ENCODE measurements at regions not wholly inside any gene's neighbourhood (a gene's known extent, or its start where the extent isn't known, plus 50 kb on each side); places are given as distances from the start of the nearest gene placed in this dataset.

DNA sequence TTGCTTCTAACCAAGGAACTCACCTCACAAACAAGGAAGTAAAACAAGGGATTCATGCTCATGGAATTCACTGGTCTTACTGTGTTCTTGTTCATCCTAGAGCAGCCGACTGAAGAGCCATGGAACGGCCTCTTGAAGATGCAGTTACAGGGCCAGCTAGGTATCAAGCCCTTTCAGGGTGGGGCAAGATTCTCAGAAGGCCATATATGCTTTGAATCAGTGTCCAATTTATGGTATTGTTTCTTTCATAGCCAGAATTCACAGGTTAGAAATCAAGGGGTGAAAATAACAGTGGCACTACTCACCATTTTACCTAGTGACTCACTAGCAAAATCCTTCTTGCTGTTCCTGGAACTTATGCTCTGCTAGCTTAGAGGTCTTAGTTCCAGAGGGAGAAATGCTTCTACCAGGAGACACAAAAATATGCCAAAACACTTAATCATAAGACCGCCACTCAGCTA, 159.5 kb upstream of the CDH10 start:
- Histone ChIP-seq H3K14ac (ENCODE audit: insufficient read length) (no peak overlapping the region), H3K4me2 (ENCODE audit: insufficient read depth in 1 of 2, low read depth in 2 of 2, low read length in 2 of 2) (no peak overlapping the region), H4K20me1 (replicated peaks in 1 of 2; ENCODE audit: control insufficient read depth in 1 of 2, insufficient read depth in 2 of 2, low read length in 2 of 2) (no peaks in the 10 kb centered on the region), H3K18ac (ENCODE audit: extremely low read depth, low read length) (no peak overlapping the region), H3K56ac (replicated peaks; ENCODE audit: insufficient read length, low read depth, low read length) (no peak overlapping the region), H3K36me3 (ENCODE audit: control insufficient read depth in 2 of 4, insufficient read depth in 4 of 4, low read length in 3 of 4) (no peaks in the 10 kb centered on the region), H2BK20ac (ENCODE audit: low read length) (no peak overlapping the region), H3K4me1 (replicated peaks in 1 of 4; ENCODE audit: control insufficient read depth in 3 of 4, insufficient read depth in 4 of 4, low read length in 3 of 4) (no peaks in the 10 kb centered on the region), H2BK12ac (ENCODE audit: low read depth, low read length) (no peak overlapping the region), H3K23ac (ENCODE audit: insufficient read length) (no peak overlapping the region), H2BK120ac (replicated peaks; ENCODE audit: low read depth, low read length) (no peak overlapping the region), H3K79me2 (ENCODE audit: control insufficient read depth in 1 of 2, insufficient read depth in 2 of 2, low read length in 2 of 2) (no peaks in the 10 kb centered on the region), H3K27ac (ENCODE audit: low read depth, low read length) (no peak overlapping the region), H3K4ac (replicated peaks; ENCODE audit: insufficient read length, low read depth, low read length) (no peak overlapping the region), H2AFZ (ENCODE audit: low read length) (no peak overlapping the region), H3K27me3 (replicated peaks in 1 of 4; ENCODE audit: control insufficient read depth in 3 of 4, extremely low read depth in 1 of 4, insufficient read depth in 3 of 4, low read length in 3 of 4) (no peaks in the 10 kb centered on the region), H4K5ac (ENCODE audit: insufficient read length, low read depth, low read length) (no peak overlapping the region), H3K9me3 (ENCODE audit: insufficient read depth in 2 of 2, low read depth in 1 of 2, low read length in 1 of 2) (no peaks in the 10 kb centered on the region), H2BK15ac (ENCODE audit: low read length) (no peak overlapping the region), H4K8ac (ENCODE audit: extremely low read depth, insufficient read depth, low read length) (no peak overlapping the region), H3K9ac (replicated peaks in 1 of 4; ENCODE audit: extremely low read depth in 1 of 4, low read depth in 3 of 4, low read length in 3 of 4) (no peak overlapping the region), H3K79me1 (ENCODE audit: low read depth, low read length) (no peaks in the 10 kb centered on the region), H4K91ac (replicated peaks; ENCODE audit: insufficient read length, low read length) (no peak overlapping the region), H2BK5ac (ENCODE audit: low read depth, low read length) (no peak overlapping the region), H3K23me2 (ENCODE audit: low read depth, low read length) (no peaks in the 10 kb centered on the region), H3K4me3 (ENCODE audit: extremely low read depth in 1 of 4, insufficient read depth in 2 of 4, low read depth in 3 of 4, low read length in 4 of 4) (no peak overlapping the region), H2AK5ac (ENCODE audit: low read depth, low read length) (no peak overlapping the region)
- CTCF ChIA-PET (ENCODE audit: partially characterized antibody) = no interaction called here
- 88% methylated on average over 3 of the region's 3 CpGs; no CpG with 5 or more reads in 1 of the 2 experiments for WGBS, 2 experiments (ENCODE audit: extremely low coverage in 1 of 2, insufficient coverage in 1 of 2, insufficient read length in 1 of 2, insufficient replicate concordance in 2 of 2, low coverage in 1 of 2, low lambda C conversion rate in 2 of 2, missing lambda C conversion rate in 1 of 2)
- POLR2A ChIA-PET (ENCODE audit: partially characterized antibody) = no interaction called here
- DNase-seq (ENCODE audit: low read depth in 1 of 2, low spot score in 2 of 2) (no peak), FAIRE-seq (no peak)
- TF ChIP-seq EZH2 (IDR thresholded peaks at IDR 0.05; ENCODE audit: low read depth, low read length, severe bottlenecking) (no peak), CTBP2 (IDR thresholded peaks at IDR 0.05; ENCODE audit: borderline replicate concordance, insufficient read depth, insufficient read length, low read length) (no peak), BACH1 (IDR thresholded peaks at IDR 0.05; ENCODE audit: low read length) (no peak), SP1 (IDR thresholded peaks at IDR 0.05; ENCODE audit: low read depth, low read length) (no peak), KDM1A (IDR thresholded peaks at IDR 0.05; ENCODE audit: borderline replicate concordance, low read length) (no peak), ZNF274 (IDR thresholded peaks at IDR 0.05; ENCODE audit: borderline replicate concordance, extremely low read depth, low read length) (no peak), TCF12 (IDR thresholded peaks at IDR 0.05; ENCODE audit: low read depth, low read length) (no peak), ATF3 (IDR thresholded peaks at IDR 0.05; ENCODE audit: insufficient read depth, low read depth, low read length) (no peak), CEBPB (IDR thresholded peaks at IDR 0.05; ENCODE audit: low read depth, low read length) (no peak), TEAD4 (IDR thresholded peaks at IDR 0.05; ENCODE audit: low read depth, low read length) (no peak), ASH2L (IDR thresholded peaks at IDR 0.05; ENCODE audit: low read length) (no peak), SUZ12 (IDR thresholded peaks at IDR 0.05; ENCODE audit: low read length) (no peak)
- TF ChIP-seq, protein P1, sequence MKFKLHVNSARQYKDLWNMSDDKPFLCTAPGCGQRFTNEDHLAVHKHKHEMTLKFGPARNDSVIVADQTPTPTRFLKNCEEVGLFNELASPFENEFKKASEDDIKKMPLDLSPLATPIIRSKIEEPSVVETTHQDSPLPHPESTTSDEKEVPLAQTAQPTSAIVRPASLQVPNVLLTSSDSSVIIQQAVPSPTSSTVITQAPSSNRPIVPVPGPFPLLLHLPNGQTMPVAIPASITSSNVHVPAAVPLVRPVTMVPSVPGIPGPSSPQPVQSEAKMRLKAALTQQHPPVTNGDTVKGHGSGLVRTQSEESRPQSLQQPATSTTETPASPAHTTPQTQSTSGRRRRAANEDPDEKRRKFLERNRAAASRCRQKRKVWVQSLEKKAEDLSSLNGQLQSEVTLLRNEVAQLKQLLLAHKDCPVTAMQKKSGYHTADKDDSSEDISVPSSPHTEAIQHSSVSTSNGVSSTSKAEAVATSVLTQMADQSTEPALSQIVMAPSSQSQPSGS (IDR thresholded peaks at IDR 0.05; ENCODE audit: low read length) = no peak

Data from H1 (cell line).